ENCODE measurements at regions not wholly inside any gene's neighbourhood (a gene's known extent, or its start where the extent isn't known, plus 50 kb on each side); places are given as distances from the start of the nearest gene placed in this dataset.

DNA sequence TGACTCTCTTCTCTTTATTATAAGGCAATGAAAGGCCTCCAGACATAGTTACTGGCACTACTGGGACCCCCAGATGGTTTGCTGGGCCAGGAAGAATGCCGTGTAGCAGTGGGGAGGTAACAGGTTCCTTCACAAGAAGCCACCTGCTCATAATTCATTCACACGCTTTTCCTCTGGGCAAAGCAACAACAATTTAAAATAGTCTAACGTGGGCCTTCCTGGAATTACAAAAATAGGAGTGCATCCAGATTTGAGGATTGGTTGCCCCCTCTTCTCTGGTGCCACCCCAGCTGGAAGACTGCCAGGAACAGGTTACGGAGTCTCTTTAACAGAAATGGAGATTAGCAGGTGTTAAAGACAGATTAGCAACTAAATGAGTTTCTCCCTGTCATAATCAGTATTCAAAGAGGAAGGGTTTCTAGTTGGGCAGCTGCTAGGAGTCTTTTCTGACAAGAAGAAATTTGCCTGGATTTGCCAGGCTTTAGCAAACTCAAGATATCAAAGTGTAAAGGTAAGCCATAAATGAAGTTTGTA, 409.6 kb downstream of the NPIPA8 start:
- ChIA-PET POLR2A (no interaction called here), CTCF (no interaction called here)
- no peak overlapping the region for H3K4me3 ChIP-seq (ENCODE audit: low read depth, low read length)
- H3K27ac ChIP-seq (ENCODE audit: extremely low read depth, low read depth, low read length): no peak overlapping the region
- no peaks in the 10 kb centered on the region for H3K36me3 ChIP-seq (ENCODE audit: control insufficient read depth in 2 of 2, insufficient read depth in 1 of 2, low read length in 2 of 2)
- no peaks in the 10 kb centered on the region for H3K9me3 ChIP-seq (ENCODE audit: control insufficient read depth, insufficient read depth, low read depth, low read length)
- TF ChIP-seq ZNF747 (tag by site-specific recombination; IDR thresholded peaks at IDR 0.05): no peak
- TF ChIP-seq, protein P1, sequence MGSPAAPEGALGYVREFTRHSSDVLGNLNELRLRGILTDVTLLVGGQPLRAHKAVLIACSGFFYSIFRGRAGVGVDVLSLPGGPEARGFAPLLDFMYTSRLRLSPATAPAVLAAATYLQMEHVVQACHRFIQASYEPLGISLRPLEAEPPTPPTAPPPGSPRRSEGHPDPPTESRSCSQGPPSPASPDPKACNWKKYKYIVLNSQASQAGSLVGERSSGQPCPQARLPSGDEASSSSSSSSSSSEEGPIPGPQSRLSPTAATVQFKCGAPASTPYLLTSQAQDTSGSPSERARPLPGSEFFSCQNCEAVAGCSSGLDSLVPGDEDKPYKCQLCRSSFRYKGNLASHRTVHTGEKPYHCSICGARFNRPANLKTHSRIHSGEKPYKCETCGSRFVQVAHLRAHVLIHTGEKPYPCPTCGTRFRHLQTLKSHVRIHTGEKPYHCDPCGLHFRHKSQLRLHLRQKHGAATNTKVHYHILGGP (tag by site-specific recombination; IDR thresholded peaks at IDR 0.05): no peak
- H3K4me1 ChIP-seq (ENCODE audit: control insufficient read depth, insufficient read depth, low read length): no peaks in the 10 kb centered on the region

GRCh38 chr16:17926461-17926860, 410.1 kb downstream of the NPIPA8 start:
- Histone ChIP-seq H3K27ac (ENCODE audit: extremely low read depth, low read depth, low read length) (no peak overlapping the region), H3K9me3 (ENCODE audit: control insufficient read depth, insufficient read depth, low read depth, low read length) (no peaks in the 10 kb centered on the region), H3K4me3 (ENCODE audit: low read depth, low read length) (no peak overlapping the region), H3K4me1 (ENCODE audit: control insufficient read depth, insufficient read depth, low read length) (no peaks in the 10 kb centered on the region), H3K36me3 (ENCODE audit: control insufficient read depth in 2 of 2, insufficient read depth in 1 of 2, low read length in 2 of 2) (no peaks in the 10 kb centered on the region)
- TF ChIP-seq, protein P2, sequence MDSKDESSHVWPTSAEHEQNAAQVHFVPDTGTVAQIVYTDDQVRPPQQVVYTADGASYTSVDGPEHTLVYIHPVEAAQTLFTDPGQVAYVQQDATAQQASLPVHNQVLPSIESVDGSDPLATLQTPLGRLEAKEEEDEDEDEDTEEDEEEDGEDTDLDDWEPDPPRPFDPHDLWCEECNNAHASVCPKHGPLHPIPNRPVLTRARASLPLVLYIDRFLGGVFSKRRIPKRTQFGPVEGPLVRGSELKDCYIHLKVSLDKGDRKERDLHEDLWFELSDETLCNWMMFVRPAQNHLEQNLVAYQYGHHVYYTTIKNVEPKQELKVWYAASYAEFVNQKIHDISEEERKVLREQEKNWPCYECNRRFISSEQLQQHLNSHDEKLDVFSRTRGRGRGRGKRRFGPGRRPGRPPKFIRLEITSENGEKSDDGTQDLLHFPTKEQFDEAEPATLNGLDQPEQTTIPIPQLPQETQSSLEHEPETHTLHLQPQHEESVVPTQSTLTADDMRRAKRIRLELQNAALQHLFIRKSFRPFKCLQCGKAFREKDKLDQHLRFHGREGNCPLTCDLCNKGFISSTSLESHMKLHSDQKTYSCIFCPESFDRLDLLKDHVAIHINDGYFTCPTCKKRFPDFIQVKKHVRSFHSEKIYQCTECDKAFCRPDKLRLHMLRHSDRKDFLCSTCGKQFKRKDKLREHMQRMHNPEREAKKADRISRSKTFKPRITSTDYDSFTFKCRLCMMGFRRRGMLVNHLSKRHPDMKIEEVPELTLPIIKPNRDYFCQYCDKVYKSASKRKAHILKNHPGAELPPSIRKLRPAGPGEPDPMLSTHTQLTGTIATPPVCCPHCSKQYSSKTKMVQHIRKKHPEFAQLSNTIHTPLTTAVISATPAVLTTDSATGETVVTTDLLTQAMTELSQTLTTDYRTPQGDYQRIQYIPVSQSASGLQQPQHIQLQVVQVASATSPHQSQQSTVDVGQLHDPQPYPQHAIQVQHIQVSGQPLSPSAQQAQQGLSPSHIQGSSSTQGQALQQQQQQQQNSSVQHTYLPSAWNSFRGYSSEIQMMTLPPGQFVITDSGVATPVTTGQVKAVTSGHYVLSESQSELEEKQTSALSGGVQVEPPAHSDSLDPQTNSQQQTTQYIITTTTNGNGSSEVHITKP (tag by site-specific recombination; IDR thresholded peaks at IDR 0.05): no peak
- no peak for TF ChIP-seq ZNF660 (tag by site-specific recombination; IDR thresholded peaks at IDR 0.05)
- TF ChIP-seq ZNF692 (tag by site-specific recombination; IDR thresholded peaks at IDR 0.05): no peak
- TF ChIP-seq ZSCAN30 (tag by site-specific recombination; IDR thresholded peaks at IDR 0.05): no peak
- no peak for TF ChIP-seq BCL11B (tag by site-specific recombination; IDR thresholded peaks at IDR 0.05; ENCODE audit: low read depth)
- TF ChIP-seq, protein P3, sequence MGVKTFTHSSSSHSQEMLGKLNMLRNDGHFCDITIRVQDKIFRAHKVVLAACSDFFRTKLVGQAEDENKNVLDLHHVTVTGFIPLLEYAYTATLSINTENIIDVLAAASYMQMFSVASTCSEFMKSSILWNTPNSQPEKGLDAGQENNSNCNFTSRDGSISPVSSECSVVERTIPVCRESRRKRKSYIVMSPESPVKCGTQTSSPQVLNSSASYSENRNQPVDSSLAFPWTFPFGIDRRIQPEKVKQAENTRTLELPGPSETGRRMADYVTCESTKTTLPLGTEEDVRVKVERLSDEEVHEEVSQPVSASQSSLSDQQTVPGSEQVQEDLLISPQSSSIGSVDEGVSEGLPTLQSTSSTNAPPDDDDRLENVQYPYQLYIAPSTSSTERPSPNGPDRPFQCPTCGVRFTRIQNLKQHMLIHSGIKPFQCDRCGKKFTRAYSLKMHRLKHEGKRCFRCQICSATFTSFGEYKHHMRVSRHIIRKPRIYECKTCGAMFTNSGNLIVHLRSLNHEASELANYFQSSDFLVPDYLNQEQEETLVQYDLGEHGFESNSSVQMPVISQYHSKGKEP (tag by site-specific recombination; IDR thresholded peaks at IDR 0.05): no peak
- CTCF ChIA-PET: no interaction called here
- POLR2A ChIA-PET: no interaction called here

DNA sequence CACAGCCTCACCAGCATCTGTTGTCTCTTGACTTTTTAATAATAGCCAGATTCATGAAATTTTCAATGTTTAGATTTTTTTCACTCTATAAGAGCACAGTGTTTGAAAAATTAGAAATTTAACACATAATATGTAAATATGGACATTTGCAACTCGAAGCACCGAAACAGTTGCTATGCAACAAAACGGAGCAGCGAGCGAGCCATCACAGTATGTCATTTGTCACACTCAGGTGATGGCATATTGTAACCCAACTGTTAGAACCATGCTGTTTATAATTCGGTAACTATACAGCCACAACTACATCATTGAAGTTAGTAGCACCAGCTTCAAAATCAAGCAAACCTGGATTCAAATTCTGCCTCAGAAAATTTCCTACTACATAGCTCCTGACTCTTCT, 410.8 kb downstream of the NPIPA8 start:
- Histone ChIP-seq H3K9me3 (ENCODE audit: control insufficient read depth, insufficient read depth, low read depth, low read length) (no peaks in the 10 kb centered on the region), H3K27ac (ENCODE audit: extremely low read depth, low read depth, low read length) (no peak overlapping the region), H3K36me3 (ENCODE audit: control insufficient read depth in 2 of 2, insufficient read depth in 1 of 2, low read length in 2 of 2) (no peaks in the 10 kb centered on the region), H3K4me3 (ENCODE audit: low read depth, low read length) (no peak overlapping the region), H3K4me1 (ENCODE audit: control insufficient read depth, insufficient read depth, low read length) (no peaks in the 10 kb centered on the region)
- CTCF ChIA-PET: no interaction called here
- POLR2A ChIA-PET: no interaction called here
- TF ChIP-seq ZNF280D (tag by site-specific recombination; IDR thresholded peaks at IDR 0.05): no peak
- no peak for TF ChIP-seq ZNF426 (tag by site-specific recombination; IDR thresholded peaks at IDR 0.05)
- no peak for TF ChIP-seq ZNF302 (tag by site-specific recombination; IDR thresholded peaks at IDR 0.05; ENCODE audit: low read depth)
- TF ChIP-seq ZNF223 (tag by site-specific recombination; IDR thresholded peaks at IDR 0.05): no peak
- TF ChIP-seq ZNF530 (tag by site-specific recombination; IDR thresholded peaks at IDR 0.05; ENCODE audit: low read depth): no peak
- TF ChIP-seq TRIM28 (IDR thresholded peaks at IDR 0.05; ENCODE audit: borderline replicate concordance, low read length): no peak
- no peak for TF ChIP-seq ZNF629 (tag by site-specific recombination; IDR thresholded peaks at IDR 0.05)
- TF ChIP-seq HOXA7 (CRISPR knock-in tag; IDR thresholded peaks at IDR 0.05; ENCODE audit: borderline replicate concordance): no peak
- TF ChIP-seq, protein P4, sequence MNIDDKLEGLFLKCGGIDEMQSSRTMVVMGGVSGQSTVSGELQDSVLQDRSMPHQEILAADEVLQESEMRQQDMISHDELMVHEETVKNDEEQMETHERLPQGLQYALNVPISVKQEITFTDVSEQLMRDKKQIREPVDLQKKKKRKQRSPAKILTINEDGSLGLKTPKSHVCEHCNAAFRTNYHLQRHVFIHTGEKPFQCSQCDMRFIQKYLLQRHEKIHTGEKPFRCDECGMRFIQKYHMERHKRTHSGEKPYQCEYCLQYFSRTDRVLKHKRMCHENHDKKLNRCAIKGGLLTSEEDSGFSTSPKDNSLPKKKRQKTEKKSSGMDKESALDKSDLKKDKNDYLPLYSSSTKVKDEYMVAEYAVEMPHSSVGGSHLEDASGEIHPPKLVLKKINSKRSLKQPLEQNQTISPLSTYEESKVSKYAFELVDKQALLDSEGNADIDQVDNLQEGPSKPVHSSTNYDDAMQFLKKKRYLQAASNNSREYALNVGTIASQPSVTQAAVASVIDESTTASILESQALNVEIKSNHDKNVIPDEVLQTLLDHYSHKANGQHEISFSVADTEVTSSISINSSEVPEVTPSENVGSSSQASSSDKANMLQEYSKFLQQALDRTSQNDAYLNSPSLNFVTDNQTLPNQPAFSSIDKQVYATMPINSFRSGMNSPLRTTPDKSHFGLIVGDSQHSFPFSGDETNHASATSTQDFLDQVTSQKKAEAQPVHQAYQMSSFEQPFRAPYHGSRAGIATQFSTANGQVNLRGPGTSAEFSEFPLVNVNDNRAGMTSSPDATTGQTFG (tag by site-specific recombination; IDR thresholded peaks at IDR 0.05; ENCODE audit: borderline replicate concordance): no peak
- TF ChIP-seq TCF7L2 (IDR thresholded peaks at IDR 0.05; ENCODE audit: borderline replicate concordance, low read depth, low read length): no peak
